ENCODE measurements at regions not wholly inside any gene's neighbourhood (a gene's known extent, or its start where the extent isn't known, plus 50 kb on each side); places are given as distances from the start of the nearest gene placed in this dataset.

DNA sequence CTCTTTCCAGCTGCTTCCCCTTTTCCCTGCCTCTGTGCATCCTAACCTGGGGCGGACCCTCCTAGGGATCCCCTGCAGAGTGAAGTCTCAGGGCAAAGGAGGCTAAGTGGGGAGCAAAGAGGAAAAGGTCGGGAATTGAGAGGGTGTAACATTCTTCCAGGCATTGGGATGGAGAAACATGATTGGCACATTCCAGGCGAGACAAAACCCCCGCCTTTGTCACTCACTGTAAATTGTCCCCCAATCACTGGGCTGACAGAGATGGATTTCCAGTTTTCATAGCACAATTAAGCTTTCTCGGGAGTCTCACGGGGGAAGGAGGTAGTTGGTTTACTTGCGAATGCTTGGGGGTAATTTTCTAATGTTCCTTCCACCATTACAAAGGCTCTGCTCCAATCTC lies 74.9 kb downstream of the MIAT start:
- DNase-seq = no peak
- in situ Hi-C loops (cut with HindIII; ENCODE audit: low pct_ligation_motif_present, low pct_unique_long_range_greater_than_20kb, low sequenced_read_pairs) = no loop called here

DNA sequence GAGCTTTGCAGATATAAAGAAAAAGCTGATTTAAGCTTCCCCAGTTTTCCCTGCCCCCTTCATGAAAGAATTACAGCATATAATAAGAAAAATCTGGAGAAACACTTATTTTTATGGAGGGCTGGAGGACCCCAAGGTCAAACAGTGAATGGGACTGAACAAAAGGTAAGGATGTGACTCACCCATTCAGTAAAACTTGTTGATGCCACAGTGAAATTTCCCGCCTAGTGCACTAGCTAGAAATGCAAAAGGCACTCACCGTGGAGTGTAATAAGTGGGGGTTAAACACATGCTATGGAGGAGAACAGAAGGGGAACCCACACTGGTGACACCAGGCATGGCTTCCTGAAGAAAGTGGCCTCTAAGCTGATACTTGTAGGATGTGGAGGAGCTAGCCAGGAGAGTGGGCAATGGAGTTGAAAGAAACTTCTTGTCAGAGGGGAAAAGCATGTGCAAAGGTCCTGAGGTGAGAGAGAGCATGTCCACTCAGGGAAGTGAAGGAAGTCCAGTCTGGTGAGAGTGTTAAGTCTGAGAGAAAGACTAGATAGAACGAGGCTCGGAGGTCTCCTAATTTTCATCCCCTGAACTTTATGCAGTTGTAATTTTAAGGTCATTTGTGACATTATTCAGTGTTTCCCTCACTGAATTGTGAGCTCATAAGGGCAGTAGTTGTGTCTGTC lies 77.1 kb downstream of the MIAT start:
- in situ Hi-C loops (cut with HindIII; ENCODE audit: low pct_ligation_motif_present, low pct_unique_long_range_greater_than_20kb, low sequenced_read_pairs) = no loop called here
- DNase-seq = no peak

DNA sequence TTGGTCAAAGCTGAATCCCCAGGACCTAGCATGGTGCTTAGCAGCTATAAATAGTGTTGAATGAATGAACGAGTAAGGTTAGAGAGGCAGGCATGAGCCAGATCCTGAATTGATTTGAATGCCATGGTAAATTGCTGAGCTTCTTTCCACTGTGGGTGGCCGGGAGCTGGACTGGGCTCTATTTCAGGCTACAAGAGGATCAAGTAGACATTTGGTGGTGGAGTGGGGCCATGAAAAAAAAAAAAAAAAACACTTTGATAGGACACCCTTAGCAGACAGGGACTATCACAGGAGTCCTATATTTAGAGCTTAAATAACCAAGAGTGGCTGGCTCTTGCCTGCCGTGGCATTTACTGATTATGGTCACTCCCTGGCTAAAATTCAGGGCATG lies 77.6 kb downstream of the MIAT start:
- in situ Hi-C loops (cut with HindIII; ENCODE audit: low pct_ligation_motif_present, low pct_unique_long_range_greater_than_20kb, low sequenced_read_pairs) = no loop called here
- no peak for DNase-seq

DNA sequence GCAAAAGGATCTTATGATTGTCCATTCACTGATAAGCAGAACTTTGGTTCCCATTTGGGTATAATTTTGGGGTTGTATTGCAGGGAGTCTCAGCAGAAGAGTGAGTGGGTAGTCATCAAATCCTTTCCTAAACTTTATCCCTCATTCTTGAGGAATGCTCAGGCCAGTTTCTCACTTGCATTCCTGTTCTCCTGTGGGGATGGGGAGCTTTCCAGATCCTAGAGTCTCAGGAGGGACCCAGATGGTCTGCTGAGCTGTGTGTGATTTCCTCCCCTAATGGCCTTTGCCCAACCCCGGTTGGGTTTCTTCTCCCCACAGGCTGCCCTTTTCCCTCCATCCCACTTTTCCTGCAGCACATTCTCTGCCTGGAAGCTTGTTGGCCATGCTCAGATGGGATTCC lies 79.9 kb downstream of the MIAT start:
- DNase-seq = no peak
- in situ Hi-C loops (cut with HindIII; ENCODE audit: low pct_ligation_motif_present, low pct_unique_long_range_greater_than_20kb, low sequenced_read_pairs) = no loop called here

DNA sequence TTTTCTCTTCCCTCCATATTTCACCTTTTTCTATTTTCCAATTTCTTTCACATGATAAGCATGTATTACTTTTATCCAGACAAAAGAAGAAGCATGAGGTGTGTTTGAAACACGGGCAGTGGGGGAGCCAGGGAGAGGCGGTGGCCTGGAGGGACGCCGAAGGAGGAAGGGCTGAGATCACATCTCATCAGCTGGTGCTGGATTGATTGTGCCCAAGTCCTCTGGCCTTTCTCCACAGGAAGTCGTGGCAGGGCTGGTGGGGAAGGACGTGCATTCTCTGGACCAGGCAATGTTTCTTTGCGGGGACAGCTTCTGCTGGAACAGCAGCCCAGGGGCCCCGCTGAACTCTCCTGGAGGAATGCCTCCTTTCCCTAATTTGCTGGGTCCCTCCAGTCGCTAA lies 82.9 kb downstream of the MIAT start:
- DNase-seq = no peak

DNA sequence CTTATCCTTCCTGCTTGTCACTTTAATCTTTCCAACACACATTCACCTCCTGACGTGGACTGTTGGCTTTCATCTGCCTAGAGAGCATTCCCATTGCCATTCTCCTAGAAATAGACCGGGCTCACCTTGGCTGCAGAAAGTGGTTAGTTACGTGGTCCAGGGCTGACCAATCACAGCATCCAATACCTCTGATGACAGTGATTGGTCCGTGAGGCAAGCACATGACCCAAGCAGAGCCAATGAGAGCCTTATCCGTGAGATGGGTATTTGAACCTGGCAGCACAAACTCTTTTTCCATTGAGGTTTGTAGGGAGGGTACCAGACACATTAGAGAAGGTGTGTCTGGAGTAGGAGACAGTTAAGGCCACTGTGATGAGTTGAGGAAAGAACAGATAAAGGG lies 85.8 kb downstream of the MIAT start:
- in situ Hi-C loops (cut with HindIII; ENCODE audit: low pct_ligation_motif_present, low pct_unique_long_range_greater_than_20kb, low sequenced_read_pairs) = no loop called here
- no peak for DNase-seq

More for the DNA sequence above, 82.9 kb downstream of the MIAT start:
- in situ Hi-C loops (cut with HindIII; ENCODE audit: low pct_ligation_motif_present, low pct_unique_long_range_greater_than_20kb, low sequenced_read_pairs) = no loop called here

DNA sequence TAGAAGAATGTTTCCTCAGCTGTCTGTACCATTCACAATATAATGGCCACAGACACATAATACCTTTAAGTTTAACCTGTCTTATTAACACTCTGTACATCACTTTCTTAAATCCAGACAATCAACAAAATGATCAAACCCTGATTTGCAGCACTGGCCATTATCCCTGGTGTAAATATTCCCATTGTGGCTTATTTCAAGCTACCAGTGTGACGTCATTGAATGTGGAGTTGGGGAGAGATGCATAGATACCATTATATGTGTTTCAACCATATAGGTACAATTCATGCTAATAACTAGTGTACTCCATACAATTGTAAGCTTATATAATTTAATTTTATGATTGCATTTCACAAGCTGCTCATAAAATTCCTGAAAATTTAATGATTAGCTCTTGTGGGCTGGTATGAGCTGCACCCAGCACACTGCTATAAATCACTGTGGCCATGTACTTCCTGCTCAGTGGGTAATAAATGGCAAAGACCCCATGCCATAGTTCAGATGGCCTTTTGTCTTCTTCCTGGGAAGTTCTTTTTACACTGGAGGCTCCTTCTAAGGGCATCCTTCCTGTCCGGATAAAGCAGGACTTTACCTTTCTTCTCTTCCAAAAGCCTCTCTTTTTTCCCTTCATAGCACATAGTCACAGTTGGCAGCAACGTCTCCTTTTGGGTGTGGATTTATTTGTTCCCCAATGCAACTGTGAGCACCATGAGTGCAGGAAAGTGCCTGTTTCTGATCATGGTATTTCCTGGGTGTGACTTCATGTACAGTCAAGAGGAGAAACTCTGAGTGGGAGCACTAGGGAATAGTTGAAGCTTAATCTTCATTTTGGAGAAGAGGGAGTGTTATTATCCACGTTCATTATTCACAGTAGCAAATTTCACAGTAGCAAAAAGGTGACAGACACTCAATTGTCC lies 87.8 kb downstream of the MIAT start:
- DNase-seq = peak; percentile 54

DNA sequence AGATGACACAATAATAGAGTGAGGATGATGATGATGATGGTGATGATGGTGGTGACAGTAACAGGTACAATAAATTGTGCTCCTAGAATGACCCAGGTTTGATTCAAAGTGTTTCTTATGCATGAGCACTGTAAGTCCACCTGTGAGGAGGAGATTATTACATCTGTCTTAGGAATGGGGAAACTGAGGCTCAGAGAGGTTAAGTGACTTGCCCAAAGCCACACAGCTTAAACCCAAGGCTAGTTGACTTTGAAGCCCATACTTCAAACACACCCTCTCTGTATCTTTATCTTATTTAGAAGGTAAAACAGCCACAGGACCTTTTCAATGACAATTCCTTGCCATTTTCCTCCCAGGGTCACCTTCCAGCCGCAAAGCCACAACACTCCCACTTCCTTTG lies 88.9 kb downstream of the MIAT start:
- DNase-seq = no peak
- in situ Hi-C loops (cut with HindIII; ENCODE audit: low pct_ligation_motif_present, low pct_unique_long_range_greater_than_20kb, low sequenced_read_pairs) = no loop called here

More for the DNA sequence above, 87.8 kb downstream of the MIAT start:
- in situ Hi-C loops (cut with HindIII; ENCODE audit: low pct_ligation_motif_present, low pct_unique_long_range_greater_than_20kb, low sequenced_read_pairs) = no loop called here

DNA sequence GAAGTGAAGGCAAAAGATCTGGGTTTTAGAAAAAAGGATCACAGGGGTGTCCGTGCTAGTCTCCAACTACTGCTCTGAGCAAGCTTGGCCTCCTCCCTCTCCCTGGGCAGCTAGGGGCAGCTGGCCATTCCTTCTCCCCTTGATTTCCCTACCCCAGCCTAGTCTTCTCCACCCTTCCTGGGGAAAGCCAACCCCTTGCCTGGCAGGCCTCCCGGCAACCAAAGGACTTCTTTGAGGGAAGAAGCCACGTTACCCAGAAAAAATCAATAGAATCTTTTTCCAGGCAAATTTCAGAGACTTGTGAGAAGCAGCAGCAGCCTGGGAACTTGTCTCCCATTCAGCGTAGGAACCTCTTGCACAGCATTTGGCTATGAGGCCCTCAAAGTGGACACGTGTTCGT lies 91.5 kb downstream of the MIAT start:
- in situ Hi-C loops (cut with HindIII; ENCODE audit: low pct_ligation_motif_present, low pct_unique_long_range_greater_than_20kb, low sequenced_read_pairs) = no loop called here
- DNase-seq = no peak

DNA sequence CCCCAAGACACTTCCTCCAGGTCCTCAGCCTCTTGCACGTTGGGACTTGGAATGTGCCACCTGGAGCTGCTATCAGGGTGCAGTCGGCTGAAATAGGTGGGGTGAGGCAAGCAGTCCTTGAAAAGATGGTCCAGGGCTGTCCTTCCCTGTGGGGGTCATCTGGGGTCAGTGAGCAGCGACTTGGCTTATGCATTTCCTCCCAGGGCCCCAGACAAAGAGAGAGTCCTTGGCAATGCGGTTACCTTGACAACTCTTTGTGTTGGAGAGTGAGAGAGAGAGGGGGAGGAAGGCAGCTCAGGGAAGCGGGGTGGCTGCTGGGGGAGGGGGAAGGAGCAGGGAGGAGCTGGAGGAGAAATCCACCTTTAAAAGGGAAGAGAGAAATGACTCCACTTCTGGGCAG lies 93.8 kb downstream of the MIAT start:
- in situ Hi-C loops (cut with HindIII; ENCODE audit: low pct_ligation_motif_present, low pct_unique_long_range_greater_than_20kb, low sequenced_read_pairs) = no loop called here
- DNase-seq = no peak

DNA sequence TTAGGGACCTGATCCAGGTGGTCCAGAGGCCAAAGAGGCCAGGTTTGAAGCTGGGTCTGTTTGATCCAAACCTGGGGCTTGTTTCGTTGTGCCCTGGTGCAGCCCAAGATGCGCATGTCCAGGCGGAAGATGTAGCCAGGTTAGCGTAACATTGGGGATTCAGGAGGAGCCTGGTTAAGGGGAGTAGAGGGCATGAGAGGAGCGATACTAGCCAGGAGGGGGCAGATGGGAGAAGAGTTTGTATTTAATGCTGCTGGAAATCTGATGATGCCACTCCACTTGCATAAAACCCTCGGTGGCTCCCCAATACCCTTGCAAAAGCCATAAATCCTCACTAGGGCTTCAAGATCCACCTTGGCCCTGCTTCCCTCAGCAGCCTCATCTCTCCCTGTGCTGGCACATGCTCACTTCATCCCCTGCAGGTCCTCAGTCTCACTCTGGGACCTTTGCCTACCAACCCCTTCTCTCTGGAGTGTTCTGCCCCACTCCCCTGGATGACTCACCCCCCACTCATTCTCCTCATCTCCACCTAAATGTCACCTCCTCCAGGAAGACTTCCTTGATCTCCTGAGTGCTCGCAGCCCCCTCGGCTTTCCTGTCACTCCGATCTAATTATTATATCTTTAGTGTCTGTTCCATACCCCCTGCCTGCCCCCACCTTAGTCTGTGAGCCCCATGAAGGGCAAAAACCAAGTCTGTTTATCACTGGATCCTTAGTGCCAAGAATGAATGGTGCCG lies 95.9 kb downstream of the MIAT start:
- no peak for DNase-seq
- in situ Hi-C loops (cut with HindIII; ENCODE audit: low pct_ligation_motif_present, low pct_unique_long_range_greater_than_20kb, low sequenced_read_pairs) = no loop called here

DNA sequence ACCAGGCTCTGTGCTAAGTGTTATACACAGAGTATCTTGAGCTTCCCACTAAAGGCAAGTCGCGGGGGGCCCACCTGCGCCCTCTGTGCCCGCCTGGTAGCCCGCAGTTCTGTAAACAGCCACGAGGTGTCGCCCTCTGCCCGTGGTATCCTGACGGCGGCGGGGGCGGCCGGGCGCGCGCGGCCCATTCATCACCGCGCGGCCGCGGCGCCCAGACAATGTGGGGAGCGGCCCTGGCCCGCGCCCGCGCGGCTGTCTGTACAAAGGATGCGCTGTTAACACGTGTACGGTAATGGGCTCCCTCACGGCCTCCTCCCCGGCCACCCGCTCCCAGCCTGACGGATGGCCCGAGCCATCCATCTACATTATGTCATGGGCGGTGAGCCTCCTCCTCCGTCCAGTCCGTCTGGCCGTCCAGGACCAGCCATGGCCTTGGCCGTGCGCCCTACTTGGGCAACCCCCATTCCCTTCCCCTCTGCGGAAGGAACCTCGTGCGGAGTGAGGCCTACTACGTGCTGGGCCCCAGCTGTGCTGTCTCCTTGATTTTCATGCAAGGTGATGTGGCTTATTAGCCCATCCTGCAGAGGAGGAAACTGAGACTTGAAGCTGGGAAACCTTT lies 99.4 kb downstream of the MIAT start:
- in situ Hi-C loops (cut with HindIII; ENCODE audit: low pct_ligation_motif_present, low pct_unique_long_range_greater_than_20kb, low sequenced_read_pairs) = no loop called here
- peak; percentile 46 for DNase-seq

DNA sequence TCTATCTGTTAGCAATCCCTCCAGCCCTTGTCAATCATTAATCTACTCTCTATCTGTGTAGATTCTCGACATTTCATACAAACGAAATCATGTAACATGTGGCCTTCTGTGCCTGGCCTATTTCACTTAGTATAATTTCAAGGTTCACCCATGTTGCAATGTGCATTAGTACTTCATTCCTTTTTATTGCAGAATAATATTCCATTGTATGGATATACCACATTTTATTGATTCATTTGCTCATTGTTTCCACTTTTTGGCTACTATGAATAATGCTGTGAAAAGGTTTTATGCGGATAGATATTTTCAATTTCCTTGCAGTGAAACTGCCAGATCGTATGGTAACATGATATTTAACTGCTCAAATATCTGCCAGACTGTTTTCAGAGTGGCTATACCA lies 100.1 kb downstream of the MIAT start:
- no peak for DNase-seq
- in situ Hi-C loops (cut with HindIII; ENCODE audit: low pct_ligation_motif_present, low pct_unique_long_range_greater_than_20kb, low sequenced_read_pairs) = no loop called here

DNA sequence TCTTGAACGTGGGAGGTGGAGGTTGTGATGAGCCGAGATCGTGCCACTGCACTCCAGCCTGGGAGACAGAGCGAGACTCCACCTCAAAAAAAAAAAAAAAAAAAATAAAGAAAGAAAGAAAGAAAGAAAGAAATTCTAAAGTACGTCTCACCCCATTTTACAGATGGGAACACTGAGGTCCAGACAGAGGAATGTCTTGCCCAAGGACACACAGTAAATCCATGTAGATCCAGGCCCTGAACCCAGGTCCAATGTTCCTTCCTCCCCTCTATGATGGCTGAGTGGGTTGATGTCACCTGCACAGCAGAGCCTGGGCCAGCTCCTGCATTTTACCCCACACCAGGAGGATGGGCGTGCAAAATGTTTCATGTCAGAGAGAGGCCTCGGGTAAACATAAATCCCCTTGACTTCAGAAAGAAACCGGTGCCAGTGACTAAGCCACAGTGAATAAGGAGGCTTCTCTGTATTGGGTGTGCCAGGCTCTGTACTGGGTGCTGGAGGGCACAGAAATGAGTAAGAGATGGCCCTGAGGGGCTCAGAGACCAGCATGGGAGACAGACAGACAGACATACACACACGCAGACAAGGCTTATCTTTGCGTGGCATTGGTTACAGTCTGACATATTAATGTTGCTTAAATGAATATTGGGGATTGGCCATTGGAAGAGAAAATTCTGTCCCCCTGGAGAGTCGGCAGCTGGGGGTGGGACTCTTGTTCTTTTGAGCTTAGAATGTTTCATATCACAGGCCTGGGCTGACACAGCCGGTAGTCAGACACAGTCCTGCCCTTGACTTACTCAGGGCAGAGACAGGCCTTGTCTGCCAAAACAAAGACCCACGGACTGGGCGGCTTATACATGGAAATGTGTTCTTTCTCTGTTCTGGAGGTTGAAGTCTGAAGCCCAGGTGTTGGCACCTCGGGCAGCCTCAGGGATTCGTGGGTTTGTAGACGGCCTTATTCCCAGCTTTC lies 105.4 kb downstream of the MIAT start:
- DNase-seq = no peak
- in situ Hi-C loops (cut with HindIII; ENCODE audit: low pct_ligation_motif_present, low pct_unique_long_range_greater_than_20kb, low sequenced_read_pairs) = no loop called here

DNA sequence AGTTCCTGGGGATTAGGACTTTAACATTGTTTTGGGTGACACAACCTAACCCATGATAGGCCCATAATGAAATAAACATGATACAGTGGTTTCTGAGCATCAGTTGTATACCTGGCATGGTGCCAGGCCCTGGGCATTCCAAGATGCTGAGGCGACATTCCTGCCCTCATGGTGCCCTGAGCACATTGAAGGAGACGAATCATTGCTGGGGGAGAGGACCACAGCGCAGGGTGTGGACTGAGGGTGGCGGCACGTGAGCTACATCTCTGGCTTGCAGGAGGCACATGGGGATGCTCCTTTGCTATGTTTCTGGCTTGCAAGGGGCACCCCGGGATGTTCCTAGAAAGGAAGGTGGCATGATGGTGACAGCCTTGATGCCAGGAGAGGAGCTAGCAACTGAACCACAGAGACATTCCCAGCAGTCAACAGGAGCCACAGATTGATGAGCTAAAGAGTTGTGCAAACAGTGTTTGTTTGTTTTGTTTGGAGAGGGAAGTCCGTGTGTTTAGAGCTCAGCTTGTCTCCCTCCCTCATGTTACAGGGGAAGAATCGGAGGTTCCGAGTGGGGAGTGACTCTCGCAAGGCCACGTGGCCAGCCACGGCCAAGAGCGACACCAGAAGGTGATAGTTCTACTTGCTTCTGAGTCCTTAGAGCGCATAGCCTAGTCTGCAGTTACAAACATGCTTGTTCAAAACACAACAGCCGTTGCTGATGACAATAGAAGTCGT lies 106.4 kb downstream of the MIAT start:
- DNase-seq = peak; percentile 28
- in situ Hi-C loops (cut with HindIII; ENCODE audit: low pct_ligation_motif_present, low pct_unique_long_range_greater_than_20kb, low sequenced_read_pairs) = no loop called here

DNA sequence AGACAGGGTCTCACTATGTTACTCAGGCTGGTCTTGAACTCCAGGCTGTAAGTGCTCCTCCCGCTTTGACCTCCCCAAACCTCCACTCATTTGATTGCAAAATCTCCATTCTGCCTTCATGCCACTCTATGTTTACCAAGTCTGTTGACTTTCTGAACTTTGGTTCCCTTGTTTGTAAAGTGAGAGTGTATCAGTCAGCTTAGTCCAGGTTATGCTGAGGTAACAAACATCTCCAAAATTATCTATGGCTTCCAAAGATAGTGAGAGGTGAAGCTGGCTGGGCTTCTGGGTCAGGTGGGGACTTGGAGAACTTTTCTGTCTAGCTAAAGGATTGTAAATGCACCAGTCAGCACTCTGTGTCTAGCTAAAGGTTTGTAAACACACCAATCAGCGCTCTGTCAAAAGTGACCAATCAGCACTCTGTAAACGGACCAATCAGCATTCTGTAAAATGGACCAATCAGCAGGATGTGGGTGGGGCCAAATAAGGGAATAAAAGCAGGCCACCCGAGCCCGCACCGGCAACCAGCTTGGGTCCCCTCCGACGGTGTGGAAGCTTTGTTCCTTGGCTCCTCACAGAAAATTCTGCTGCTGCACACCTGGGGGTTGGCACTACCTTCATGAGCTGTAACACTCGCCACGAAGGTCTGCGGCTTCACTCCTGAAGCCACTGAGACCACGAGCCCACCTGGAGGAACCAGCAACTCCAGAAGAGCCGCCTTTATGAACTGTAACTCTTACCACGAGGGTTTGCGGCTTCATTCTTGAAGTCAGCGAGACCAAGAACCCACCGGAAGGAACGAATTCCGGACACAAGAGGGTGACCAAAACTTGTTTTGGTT lies 109.3 kb downstream of the MIAT start:
- DNase-seq = no peak
- in situ Hi-C loops (cut with HindIII; ENCODE audit: low pct_ligation_motif_present, low pct_unique_long_range_greater_than_20kb, low sequenced_read_pairs) = no loop called here

Measured in ACHN (cell line).